ENCODE measurements at regions not wholly inside any gene's neighbourhood (a gene's known extent, or its start where the extent isn't known, plus 50 kb on each side); places are given as distances from the start of the nearest gene placed in this dataset.

DNA sequence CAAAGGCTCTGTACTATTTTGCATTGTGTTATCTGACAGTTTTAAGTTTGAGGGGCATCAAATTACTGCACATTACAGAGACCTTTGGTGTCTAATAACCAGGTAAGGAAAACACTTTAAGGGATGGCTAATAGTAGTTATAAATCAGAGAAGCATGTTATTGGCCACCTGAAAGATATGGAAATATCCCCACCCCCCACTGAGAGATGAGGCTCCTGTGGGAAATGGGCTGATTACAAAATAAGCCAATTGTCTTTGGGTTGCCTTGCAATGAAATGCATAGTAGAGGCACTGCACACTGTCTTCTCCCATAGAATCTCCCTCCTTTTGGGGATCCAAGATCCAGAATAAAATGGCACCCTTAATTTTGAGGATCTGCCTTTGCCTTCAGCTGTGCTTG lies 91.0 kb downstream of the IGLL5 start:
- TF ChIP-seq, protein P1, sequence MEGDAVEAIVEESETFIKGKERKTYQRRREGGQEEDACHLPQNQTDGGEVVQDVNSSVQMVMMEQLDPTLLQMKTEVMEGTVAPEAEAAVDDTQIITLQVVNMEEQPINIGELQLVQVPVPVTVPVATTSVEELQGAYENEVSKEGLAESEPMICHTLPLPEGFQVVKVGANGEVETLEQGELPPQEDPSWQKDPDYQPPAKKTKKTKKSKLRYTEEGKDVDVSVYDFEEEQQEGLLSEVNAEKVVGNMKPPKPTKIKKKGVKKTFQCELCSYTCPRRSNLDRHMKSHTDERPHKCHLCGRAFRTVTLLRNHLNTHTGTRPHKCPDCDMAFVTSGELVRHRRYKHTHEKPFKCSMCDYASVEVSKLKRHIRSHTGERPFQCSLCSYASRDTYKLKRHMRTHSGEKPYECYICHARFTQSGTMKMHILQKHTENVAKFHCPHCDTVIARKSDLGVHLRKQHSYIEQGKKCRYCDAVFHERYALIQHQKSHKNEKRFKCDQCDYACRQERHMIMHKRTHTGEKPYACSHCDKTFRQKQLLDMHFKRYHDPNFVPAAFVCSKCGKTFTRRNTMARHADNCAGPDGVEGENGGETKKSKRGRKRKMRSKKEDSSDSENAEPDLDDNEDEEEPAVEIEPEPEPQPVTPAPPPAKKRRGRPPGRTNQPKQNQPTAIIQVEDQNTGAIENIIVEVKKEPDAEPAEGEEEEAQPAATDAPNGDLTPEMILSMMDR (conservative IDR thresholded peaks at IDR 0.05; ENCODE audit: low read length), result no peak
- TF ChIP-seq EZH2phosphoT487 (IDR thresholded peaks at IDR 0.05; ENCODE audit: borderline replicate concordance), result no peak
